Caco-2 (cell line): ENCODE measurements at regions not wholly inside any gene's neighbourhood (a gene's known extent, or its start where the extent isn't known, plus 50 kb on each side); places are given as distances from the start of the nearest gene placed in this dataset.

Source experiments
- BruUV-seq: library from RNA; stranded (reverse); fragments of 400-500 nt; replicated peaks from 2 replicates; lab custom pipeline; 2021; lab: Mats Ljungman, UMichigan
- CTCF ChIA-PET: fragments of 300-600 bp; sonication (Branson Sonifier 250); formaldehyde crosslinking; loops from one replicate; lab custom pipeline; 2022; ENCODE audit warnings: antibody characterized with exemption; lab: Charles Lee
- POLR2A ChIA-PET: fragments of 300-600 bp; sonication (Branson Sonifier 250); formaldehyde crosslinking; loops from one replicate; lab custom pipeline; 2022; ENCODE audit warnings: antibody characterized with exemption; lab: Charles Lee
- DNase-seq, 2 experiments: peaks; one replicate each; pipeline versions ENCODE4 v3.0.0 to v3.0.0-alpha.2; 2020 to 2022
- H3K27me3 ChIP-seq: replicated peaks from 2 replicates; pipeline ENCODE4 v1.6.0; 2011; ENCODE audit warnings: low read length; ENCODE audit not compliant: control insufficient read depth, insufficient read depth
- H3K36me3 ChIP-seq: 2 replicates; pipeline ENCODE4 v1.5.1; 2011; ENCODE audit warnings: low read length; ENCODE audit not compliant: control insufficient read depth, insufficient read depth
- H3K4me1 ChIP-seq: fragments of 250-450 bp; sonication (Bioruptor Pico); 2 replicates; pipeline ENCODE4 v1.5.1; 2020; ENCODE audit warnings: mild to moderate bottlenecking
- H3K4me3 ChIP-seq: 2 replicates; pipeline ENCODE4 v1.5.1; 2011; ENCODE audit warnings: low read depth, mild to moderate bottlenecking, control low read depth, low read length
- H3K9me3 ChIP-seq: fragments of 250-450 bp; sonication (Bioruptor Pico); 2 replicates; pipeline ENCODE4 v1.5.1; 2020; ENCODE audit warnings: mild to moderate bottlenecking, moderate library complexity
- H3K27ac Mint-ChIP-seq: one replicate; pipeline ENCODE4 v1.8.0; 2022; ENCODE audit warnings: mixed read lengths; ENCODE audit not compliant: unreplicated experiment
- H3K27me3 Mint-ChIP-seq: one replicate; pipeline ENCODE4 v1.8.0; 2022; ENCODE audit warnings: mixed read lengths; ENCODE audit not compliant: insufficient read depth, unreplicated experiment
- H3K36me3 Mint-ChIP-seq: one replicate; pipeline ENCODE4 v1.8.0; 2022; ENCODE audit warnings: mild to moderate bottlenecking, mixed read lengths; ENCODE audit not compliant: insufficient read depth, unreplicated experiment
- H3K4me1 Mint-ChIP-seq: one replicate; pipeline ENCODE4 v1.8.0; 2022; ENCODE audit warnings: low read depth, mixed read lengths; ENCODE audit not compliant: unreplicated experiment
- H3K4me3 Mint-ChIP-seq: one replicate; pipeline ENCODE4 v1.8.0; 2022; ENCODE audit warnings: mild to moderate bottlenecking, moderate library complexity, mixed read lengths; ENCODE audit not compliant: unreplicated experiment
- H3K9me3 Mint-ChIP-seq: one replicate; pipeline ENCODE4 v1.8.0; 2022; ENCODE audit warnings: mixed read lengths; ENCODE audit not compliant: unreplicated experiment
- intact Hi-C: fragments of 100-400 bp; cut with micrococcal nuclease; formaldehyde crosslinking; loops from one replicate; pipeline ENCODE4 v1.10.0; 2022; ENCODE audit not compliant: unreplicated experiment
- TF ChIP-seq, protein P1 (sequence below), 2 experiments: fragments of 200-600 bp in 1 of 2; IDR thresholded peaks; 1 replicate in 1 of 2; 2 replicates in 1 of 2; pipeline versions ENCODE4 v1.5.1 to v1.8.0; 2011 to 2022; ENCODE audit warnings: antibody characterized with exemption in 1 of 2, control low read depth in 1 of 2, inconsistent platforms in 1 of 2, low read depth in 1 of 2, low read length in 1 of 2, mild to moderate bottlenecking in 1 of 2, moderate library complexity in 1 of 2; ENCODE audit not compliant: insufficient read depth in 1 of 2, severe bottlenecking in 1 of 2, unreplicated experiment in 1 of 2

DNA sequence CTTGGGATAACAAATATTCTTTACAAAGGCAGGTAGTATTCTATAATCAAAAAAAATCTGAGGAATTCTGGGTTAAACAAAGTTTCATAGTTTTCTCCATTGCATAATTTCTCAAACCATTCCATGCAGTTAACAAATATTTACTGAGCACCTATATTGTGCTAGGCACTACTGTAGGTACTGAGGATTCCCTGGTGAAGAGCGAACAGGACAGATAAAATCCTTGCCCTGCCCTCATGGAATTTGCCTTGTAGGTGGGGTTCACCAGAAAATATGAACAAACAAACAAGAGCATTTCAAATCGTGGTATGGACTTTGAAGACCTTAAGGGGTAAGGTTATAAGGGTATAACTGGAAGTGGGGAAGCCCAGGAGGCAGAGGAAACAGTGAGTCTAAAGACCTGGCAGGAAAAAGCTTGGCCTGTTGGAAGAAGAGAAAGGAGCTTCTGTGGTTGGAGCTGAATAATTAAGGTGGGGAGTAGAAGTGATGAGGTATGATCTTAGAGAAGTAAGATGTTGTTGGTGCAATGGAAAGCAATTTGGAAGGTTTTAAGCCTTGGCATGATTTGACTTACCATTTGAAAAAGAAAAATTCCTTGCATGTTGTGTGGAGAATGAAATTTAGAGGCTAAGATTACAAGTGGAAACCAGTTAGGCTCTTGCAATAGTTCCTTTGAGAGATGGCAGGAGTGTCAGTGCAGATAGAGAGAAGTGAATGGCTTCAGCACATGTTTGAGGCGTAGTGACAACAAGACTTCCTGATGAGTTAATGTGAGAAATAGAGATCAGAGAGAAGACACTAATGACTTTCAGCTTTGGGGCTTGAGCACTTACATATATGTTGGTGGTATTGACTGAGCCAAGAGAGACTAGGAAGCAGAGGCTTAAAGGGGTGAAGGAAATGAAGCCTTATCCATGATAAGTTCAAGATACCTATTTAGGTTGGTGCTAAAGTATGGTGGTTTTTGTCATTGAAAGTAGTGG is 55.7 kb upstream of the PICALM start:
- H3K4me3 Mint-ChIP-seq, result peak overlapping the region; percentile 57
- intact Hi-C loops, result loop anchor here (1.0 to 10.0 kb wide), 6 partner anchors 10 to 340 kb away; partner anchors contain the start of gene PICALM
- BruUV-seq, result TSS peak; percentile 87
- H3K9me3 ChIP-seq, result no peaks in the 10 kb centered on the region
- H3K9me3 Mint-ChIP-seq, result no peaks in the 10 kb centered on the region
- peak overlapping the region; percentile 0; the same call in 1 of the 2 replicates for H3K4me3 ChIP-seq
- peak; percentile 74 to 87 for DNase-seq
- no peaks in the 10 kb centered on the region for H3K36me3 ChIP-seq
- H3K4me1 Mint-ChIP-seq, result peaks cover 60% of the 10 kb centered on the region
- no peaks in the 10 kb centered on the region for H3K27me3 Mint-ChIP-seq
- peak overlapping the region; percentile 60 for H3K27ac Mint-ChIP-seq
- TF ChIP-seq, protein P1, sequence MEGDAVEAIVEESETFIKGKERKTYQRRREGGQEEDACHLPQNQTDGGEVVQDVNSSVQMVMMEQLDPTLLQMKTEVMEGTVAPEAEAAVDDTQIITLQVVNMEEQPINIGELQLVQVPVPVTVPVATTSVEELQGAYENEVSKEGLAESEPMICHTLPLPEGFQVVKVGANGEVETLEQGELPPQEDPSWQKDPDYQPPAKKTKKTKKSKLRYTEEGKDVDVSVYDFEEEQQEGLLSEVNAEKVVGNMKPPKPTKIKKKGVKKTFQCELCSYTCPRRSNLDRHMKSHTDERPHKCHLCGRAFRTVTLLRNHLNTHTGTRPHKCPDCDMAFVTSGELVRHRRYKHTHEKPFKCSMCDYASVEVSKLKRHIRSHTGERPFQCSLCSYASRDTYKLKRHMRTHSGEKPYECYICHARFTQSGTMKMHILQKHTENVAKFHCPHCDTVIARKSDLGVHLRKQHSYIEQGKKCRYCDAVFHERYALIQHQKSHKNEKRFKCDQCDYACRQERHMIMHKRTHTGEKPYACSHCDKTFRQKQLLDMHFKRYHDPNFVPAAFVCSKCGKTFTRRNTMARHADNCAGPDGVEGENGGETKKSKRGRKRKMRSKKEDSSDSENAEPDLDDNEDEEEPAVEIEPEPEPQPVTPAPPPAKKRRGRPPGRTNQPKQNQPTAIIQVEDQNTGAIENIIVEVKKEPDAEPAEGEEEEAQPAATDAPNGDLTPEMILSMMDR (IDR thresholded peaks at IDR 0.05; ENCODE audit: insufficient read depth in 1 of 2, low read depth in 1 of 2, low read length in 1 of 2, severe bottlenecking in 1 of 2, unreplicated experiment in 1 of 2), result no peak
- no peaks in the 10 kb centered on the region for H3K27me3 ChIP-seq
- H3K4me1 ChIP-seq, result peaks cover 93% of the 10 kb centered on the region
- POLR2A ChIA-PET, result interaction anchor here (0.6 kb wide), 1 partner anchor 11 kb away, joined by 3 read pairs; no protein-coding TSS in a partner anchor
- CTCF ChIA-PET, result interaction anchor here (1.0 to 1.4 kb wide), 2 partner anchors 11 to 70 kb away, joined by 3 read pairs; no protein-coding TSS in a partner anchor
- H3K36me3 Mint-ChIP-seq, result no peaks in the 10 kb centered on the region

DNA sequence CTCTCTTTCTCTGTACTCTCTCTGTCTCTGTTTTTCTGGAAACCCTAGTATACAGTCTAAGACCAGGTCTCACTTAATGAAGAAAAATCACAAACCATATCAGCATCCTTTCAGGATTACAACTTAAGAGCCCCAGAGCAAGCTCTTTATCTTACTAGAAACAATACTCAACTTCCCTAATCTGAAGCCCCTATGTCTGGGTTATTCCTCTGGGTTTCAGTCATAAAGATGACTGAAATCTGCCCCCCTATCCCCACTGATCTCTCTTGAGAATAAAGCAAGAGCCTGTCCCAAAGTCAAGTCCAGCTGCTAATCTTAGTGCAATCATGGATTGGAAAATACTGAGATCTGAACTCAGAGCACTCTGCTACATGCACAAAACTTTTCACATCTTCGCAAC is 53.9 kb upstream of the PICALM start:
- H3K27ac Mint-ChIP-seq, result peak overlapping the region; percentile 60
- ChIA-PET CTCF (interaction anchor here (0.7 kb wide), 2 partner anchors 12 to 54 kb away, joined by 3 read pairs; no protein-coding TSS in a partner anchor), POLR2A (interaction anchor here (1.0 kb wide), 1 partner anchor 53 kb away, joined by 4 read pairs; the partner anchor contains the start of gene PICALM)
- no peaks in the 10 kb centered on the region for H3K9me3 ChIP-seq
- no TSS peak for BruUV-seq
- intact Hi-C loops, result loop anchor here (10.0 kb wide), 1 partner anchor 338 kb away; no protein-coding TSS in a partner anchor
- no peak overlapping the region for H3K4me3 Mint-ChIP-seq
- peaks cover 91% of the 10 kb centered on the region for H3K4me1 ChIP-seq
- H3K27me3 ChIP-seq, result no peaks in the 10 kb centered on the region
- H3K4me1 Mint-ChIP-seq, result peaks cover 50% of the 10 kb centered on the region
- H3K36me3 Mint-ChIP-seq, result no peaks in the 10 kb centered on the region
- no peaks in the 10 kb centered on the region for H3K27me3 Mint-ChIP-seq
- H3K9me3 Mint-ChIP-seq, result no peaks in the 10 kb centered on the region
- H3K36me3 ChIP-seq, result no peaks in the 10 kb centered on the region
- TF ChIP-seq, protein P1 (IDR thresholded peaks at IDR 0.05; ENCODE audit: insufficient read depth in 1 of 2, low read depth in 1 of 2, low read length in 1 of 2, severe bottlenecking in 1 of 2, unreplicated experiment in 1 of 2), result no peak
- DNase-seq, result no peak
- no peak overlapping the region for H3K4me3 ChIP-seq

DNA sequence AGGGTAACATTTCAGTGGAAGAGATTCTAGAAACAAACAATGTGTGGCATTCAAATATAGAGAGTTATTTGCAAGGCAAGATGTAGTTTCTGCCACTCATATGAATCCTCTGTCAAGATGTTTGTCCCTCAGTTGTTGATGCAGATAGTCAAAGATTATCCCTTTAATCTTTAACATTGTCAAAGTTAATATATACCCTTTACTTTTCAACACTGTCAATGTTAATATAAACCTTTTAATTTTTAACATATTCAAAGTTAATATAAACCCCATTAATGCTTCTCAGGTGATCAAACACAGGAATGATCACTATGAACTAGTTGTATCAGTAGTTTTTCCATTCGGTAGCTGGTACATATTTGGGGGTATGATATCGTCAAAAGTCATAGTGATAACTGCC is 51.9 kb upstream of the PICALM start:
- Mint-ChIP-seq H3K27me3 (no peaks in the 10 kb centered on the region), H3K27ac (peak overlapping the region; percentile 10), H3K36me3 (no peaks in the 10 kb centered on the region), H3K4me3 (no peak overlapping the region), H3K4me1 (peaks cover 60% of the 10 kb centered on the region), H3K9me3 (no peaks in the 10 kb centered on the region)
- peaks cover 93% of the 10 kb centered on the region for H3K4me1 ChIP-seq
- no peak for DNase-seq
- TF ChIP-seq, protein P1 (IDR thresholded peaks at IDR 0.05; ENCODE audit: insufficient read depth in 1 of 2, low read depth in 1 of 2, low read length in 1 of 2, severe bottlenecking in 1 of 2, unreplicated experiment in 1 of 2), result no peak
- ChIA-PET CTCF (no interaction called here), POLR2A (no interaction called here)
- no peaks in the 10 kb centered on the region for H3K36me3 ChIP-seq
- H3K27me3 ChIP-seq, result no peaks in the 10 kb centered on the region
- H3K9me3 ChIP-seq, result no peaks in the 10 kb centered on the region
- intact Hi-C loops, result loop anchor here (10.0 kb wide), 1 partner anchor 336 kb away; no protein-coding TSS in a partner anchor
- H3K4me3 ChIP-seq, result no peak overlapping the region
- no TSS peak for BruUV-seq
